Gastroesophageal sphincter (tissue), 4 donors: ENCODE measurements at regions not wholly inside any gene's neighbourhood (a gene's known extent, or its start where the extent isn't known, plus 50 kb on each side); places are given as distances from the start of the nearest gene placed in this dataset.
"Not testable (repeated sequence)": the region's sequence is repeated elsewhere in the genome, so short reads cannot be mapped to it uniquely, and the experiment has no call there.

Source experiments
- ATAC-seq: fragments of 150-250 bp; one replicate; pipeline ENCODE4 v1.9.1; 2016; ENCODE audit warnings: mild to moderate bottlenecking, moderate library complexity
- H3K27ac ChIP-seq, 4 donors: fragments of 200-600 bp; sonication (generic) in 3 of 4; 1 replicate in 3 of 4; 2 replicates in 1 of 4; pipeline ENCODE4 v1.5.1; 2016 to 2019
- H3K27me3 ChIP-seq: fragments of 200-600 bp; sonication (generic); one replicate; pipeline ENCODE4 v1.5.1; 2019
- H3K36me3 ChIP-seq, 2 donors: fragments of 200-600 bp; sonication (generic); one replicate each; pipeline ENCODE4 v1.5.1; 2019; ENCODE audit warnings: control low read depth in 1 of 2
- H3K4me1 ChIP-seq, 3 donors: fragments of 200-600 bp; sonication (generic); 1 replicate in 2 of 3; 2 replicates in 1 of 3; pipeline ENCODE4 v1.5.1; 2016 to 2019; ENCODE audit warnings: control low read depth in 2 of 3
- H3K4me3 ChIP-seq, 2 donors: fragments of 200-600 bp; sonication (generic); one replicate each; pipeline ENCODE4 v1.5.1; 2019; ENCODE audit warnings: mild to moderate bottlenecking in 1 of 2, moderate library complexity in 1 of 2
- H3K9me3 ChIP-seq, 3 donors: fragments of 200-600 bp; sonication (generic); one replicate each; pipeline ENCODE4 v1.5.1; 2017 to 2019; ENCODE audit warnings: control low read depth in 2 of 3
- CTCF ChIP-seq, 4 experiments: fragments of 200-600 bp in 2 of 4; fragments of 450-650 bp in 2 of 4; sonication (generic) in 1 of 4; IDR thresholded peaks; one replicate each; pipeline ENCODE4 v1.5.1; 2017 to 2019; ENCODE audit warnings: antibody characterized with exemption in 4 of 4, mild to moderate bottlenecking in 2 of 4, moderate library complexity in 2 of 4
- EP300 ChIP-seq: sonication (generic); formaldehyde crosslinking; IDR thresholded peaks from one replicate; pipeline ENCODE4 v1.6.1; 2017; ENCODE audit warnings: antibody characterized with exemption, mild to moderate bottlenecking
- POLR2A ChIP-seq, 2 donors: fragments of 450-650 bp; IDR thresholded peaks; one replicate each; pipeline ENCODE4 v1.6.1; 2017; ENCODE audit warnings: antibody characterized with exemption in 2 of 2, mild to moderate bottlenecking in 2 of 2, moderate library complexity in 1 of 2
- POLR2AphosphoS5 ChIP-seq: sonication (generic); formaldehyde crosslinking; IDR thresholded peaks from one replicate; pipeline ENCODE4 v1.6.1; 2017; ENCODE audit warnings: antibody characterized with exemption
- WGBS, 2 donors: methylation state at CpG; one replicate each; pipeline ENCODE4 v1.1.5; 2018; ENCODE audit warnings: low coverage in 1 of 2; 5-methylcytosine and 5-hydroxymethylcytosine counted together

GRCh38 chr1:14421977-14422609 lies 176.4 kb upstream of the KAZN start:
- TF ChIP-seq CTCF (IDR thresholded peaks at IDR 0.05) (no peak), POLR2AphosphoS5 (no peak), EP300 (no peak), POLR2A (IDR thresholded peaks at IDR 0.05) (no peak)
- no peak overlapping the region for H3K27ac ChIP-seq
- WGBS, 2 donors: 74 to 84% methylated on average over 7 to 9 of the region's 9 CpGs

GRCh38 chr1:14424325-14425002 lies 174.0 kb upstream of the KAZN start:
- 82 to 95% methylated on average over 5 to 8 of the region's 9 CpGs for WGBS, 2 donors
- ATAC-seq: no peak

More at GRCh38 chr1:14421977-14422609, 176.4 kb upstream of the KAZN start:
- H3K4me3 ChIP-seq: no peak overlapping the region
- no peak for ATAC-seq
- no peaks in the 10 kb centered on the region for H3K9me3 ChIP-seq
- H3K4me1 ChIP-seq: no peaks in the 10 kb centered on the region
- no peaks in the 10 kb centered on the region for H3K27me3 ChIP-seq
- no peaks in the 10 kb centered on the region for H3K36me3 ChIP-seq

GRCh38 chr1:14426854-14427253 lies 171.6 kb upstream of the KAZN start:
- H3K4me3 ChIP-seq: no peak overlapping the region
- no peaks in the 10 kb centered on the region for H3K4me1 ChIP-seq
- no peaks in the 10 kb centered on the region for H3K9me3 ChIP-seq
- TF ChIP-seq EP300: no peak
- no peak for TF ChIP-seq CTCF (IDR thresholded peaks at IDR 0.05)
- no peak for TF ChIP-seq POLR2A (IDR thresholded peaks at IDR 0.05)
- TF ChIP-seq POLR2AphosphoS5: no peak
- 93% methylated on average over 2 of the region's 2 CpGs; no CpG with 5 or more reads in 1 of the 2 donors for WGBS, 2 donors
- ATAC-seq: no peak
- H3K27me3 ChIP-seq: no peaks in the 10 kb centered on the region
- H3K27ac ChIP-seq: no peak overlapping the region
- no peaks in the 10 kb centered on the region for H3K36me3 ChIP-seq

More at GRCh38 chr1:14424325-14425002, 174.0 kb upstream of the KAZN start:
- Histone ChIP-seq H3K4me3 (no peak overlapping the region), H3K9me3 (no peaks in the 10 kb centered on the region), H3K36me3 (no peaks in the 10 kb centered on the region), H3K27me3 (no peaks in the 10 kb centered on the region), H3K27ac (no peak overlapping the region), H3K4me1 (no peaks in the 10 kb centered on the region)
- TF ChIP-seq POLR2AphosphoS5 (no peak), POLR2A (IDR thresholded peaks at IDR 0.05) (no peak), EP300 (no peak), CTCF (IDR thresholded peaks at IDR 0.05) (no peak)

- H3K27ac ChIP-seq: no peak overlapping the region
- no peak for TF ChIP-seq CTCF (IDR thresholded peaks at IDR 0.05)
- no peak for TF ChIP-seq POLR2A (IDR thresholded peaks at IDR 0.05)
- no peak for TF ChIP-seq EP300
- TF ChIP-seq POLR2AphosphoS5: no peak
- WGBS, 2 donors: 68 to 85% methylated on average over 5 to 9 of the region's 9 CpGs
- no peaks in the 10 kb centered on the region for H3K27me3 ChIP-seq
- H3K36me3 ChIP-seq: no peaks in the 10 kb centered on the region
- ATAC-seq: no peak
- no peaks in the 10 kb centered on the region for H3K4me1 ChIP-seq
- no peak overlapping the region for H3K4me3 ChIP-seq
- no peaks in the 10 kb centered on the region for H3K9me3 ChIP-seq
These were observed 168.9 kb upstream of the KAZN start for GRCh38 chr1:14429577-14429976.

GRCh38 chr1:14432728-14433127 lies 165.8 kb upstream of the KAZN start:
- not testable (repeated sequence) for H3K9me3 ChIP-seq, H3K4me1 ChIP-seq, H3K27ac ChIP-seq, ATAC-seq, H3K27me3 ChIP-seq, H3K4me3 ChIP-seq, H3K36me3 ChIP-seq
- WGBS, 2 donors: 90 to 100% methylated on average over 1 to 2 of the region's 3 CpGs
